GM23338 (cell line): ENCODE measurements at regions not wholly inside any gene's neighbourhood (a gene's known extent, or its start where the extent isn't known, plus 50 kb on each side); places are given as distances from the start of the nearest gene placed in this dataset.

ENCODE experiments used
- CREB1 ChIP-seq: fragments of 250-450 bp; sonication (Bioruptor Pico); IDR thresholded peaks from 2 replicates; pipeline ENCODE4 v1.5.0; 2020; ENCODE audit warnings: low read depth, mild to moderate bottlenecking, moderate library complexity
- CTCF ChIP-seq, 2 experiments: fragments of 200-600 bp in 1 of 2; sonication (generic) in 1 of 2; conservative IDR thresholded peaks; 2 replicates each; pipeline versions ENCODE4 v1.5.1 to v1.6.1; 2016 to 2017; ENCODE audit warnings: antibody characterized with exemption in 2 of 2, low read depth in 2 of 2, mild to moderate bottlenecking in 2 of 2, moderate library complexity in 1 of 2
- ETS1 ChIP-seq: IDR thresholded peaks from 2 replicates; pipeline ENCODE4 v1.6.1; 2016; ENCODE audit warnings: antibody characterized with exemption
- EZH2 ChIP-seq: fragments of 200-600 bp; sonication (generic); IDR thresholded peaks from one replicate; pipeline ENCODE4 v1.8.0; 2017; ENCODE audit warnings: antibody characterized with exemption, mild to moderate bottlenecking, low read depth; ENCODE audit not compliant: unreplicated experiment
- EZH2phosphoT487 ChIP-seq: fragments of 200-600 bp; sonication (generic); IDR thresholded peaks from one replicate; pipeline ENCODE4 v1.8.1; 2018; ENCODE audit warnings: antibody characterized with exemption; ENCODE audit not compliant: unreplicated experiment
- JUNB ChIP-seq: IDR thresholded peaks from one replicate; pipeline ENCODE4 v1.6.1; 2016; ENCODE audit warnings: antibody characterized with exemption; ENCODE audit not compliant: unreplicated experiment
- POLR2AphosphoS5 ChIP-seq: IDR thresholded peaks from 2 replicates; pipeline ENCODE4 v1.6.1; 2016; ENCODE audit warnings: antibody characterized with exemption, low read depth
- REST ChIP-seq: IDR thresholded peaks from one replicate; pipeline ENCODE4 v1.6.1; 2018; ENCODE audit warnings: antibody characterized with exemption; ENCODE audit not compliant: unreplicated experiment
- STAT1 ChIP-seq: IDR thresholded peaks from one replicate; pipeline ENCODE4 v1.6.1; 2016; ENCODE audit warnings: antibody characterized with exemption; ENCODE audit not compliant: unreplicated experiment
- ZNF114 ChIP-seq: fragments of 250-450 bp; sonication (Bioruptor Pico); IDR thresholded peaks from 2 replicates; pipeline ENCODE4 v1.5.0; 2020; ENCODE audit warnings: mild to moderate bottlenecking, moderate library complexity

GRCh38 chr20:50287512-50287911 lies 96.9 kb downstream of the CEBPB start:
- TF ChIP-seq CTCF (conservative IDR thresholded peaks at IDR 0.05; ENCODE audit: low read depth in 2 of 2), result no peak
- TF ChIP-seq EZH2, result no peak
- TF ChIP-seq REST, result no peak
- TF ChIP-seq JUNB, result no peak
- no peak for TF ChIP-seq CREB1 (CRISPR knock-in tag)
- no peak for TF ChIP-seq POLR2AphosphoS5
- TF ChIP-seq EZH2phosphoT487, result no peak
- TF ChIP-seq STAT1, result no peak
- TF ChIP-seq ZNF114, result no peak
- TF ChIP-seq ETS1, result no peak
